ENCODE measurements at regions not wholly inside any gene's neighbourhood (a gene's known extent, or its start where the extent isn't known, plus 50 kb on each side); places are given as distances from the start of the nearest gene placed in this dataset.

GRCh38 chr9:108219664-108220063, 636.1 kb downstream of the ACTL7B start (continued):
- TF ChIP-seq OVOL3 (tag by site-specific recombination; IDR thresholded peaks at IDR 0.05) = no peak
- no peak for TF ChIP-seq ZBTB8A (tag by site-specific recombination; IDR thresholded peaks at IDR 0.05)
- no peak for TF ChIP-seq ZNF677 (tag by site-specific recombination; IDR thresholded peaks at IDR 0.05)
- TF ChIP-seq TRIM28 (IDR thresholded peaks at IDR 0.05; ENCODE audit: borderline replicate concordance, low read length) = no peak

GRCh38 chr9:108217431-108218349, 638.1 kb downstream of the ACTL7B start:
- Histone ChIP-seq H3K9me3 (ENCODE audit: control insufficient read depth, insufficient read depth, low read depth, low read length) (no peaks in the 10 kb centered on the region), H3K4me3 (ENCODE audit: low read depth, low read length) (no peak overlapping the region), H3K4me1 (ENCODE audit: control insufficient read depth, insufficient read depth, low read length) (no peaks in the 10 kb centered on the region), H3K27ac (ENCODE audit: extremely low read depth, low read depth, low read length) (no peak overlapping the region), H3K36me3 (ENCODE audit: control insufficient read depth in 2 of 2, insufficient read depth in 1 of 2, low read length in 2 of 2) (no peaks in the 10 kb centered on the region)
- CTCF ChIA-PET = no interaction called here
- POLR2A ChIA-PET = no interaction called here
- TF ChIP-seq REPIN1 (tag by site-specific recombination; IDR thresholded peaks at IDR 0.05; ENCODE audit: low read depth) (no peak), SCRT2 (tag by site-specific recombination; IDR thresholded peaks at IDR 0.05) (no peak)

- no peak for TF ChIP-seq KLF9 (tag by site-specific recombination; IDR thresholded peaks at IDR 0.05; ENCODE audit: low read depth)
- TF ChIP-seq ZBTB11 (tag by site-specific recombination; conservative IDR thresholded peaks at IDR 0.05; ENCODE audit: low read depth) = no peak
- TF ChIP-seq CTCF (tag by site-specific recombination; IDR thresholded peaks at IDR 0.05) = no peak
- no peak for TF ChIP-seq ZNF707 (tag by site-specific recombination; IDR thresholded peaks at IDR 0.05)
- CTCF ChIA-PET = no interaction called here
- H3K4me1 ChIP-seq (ENCODE audit: control insufficient read depth, insufficient read depth, low read length) = no peaks in the 10 kb centered on the region
- H3K4me3 ChIP-seq (ENCODE audit: low read depth, low read length) = no peak overlapping the region
- POLR2A ChIA-PET = interaction anchor here (0.7 kb wide), 1 partner anchor 322 kb away, joined by 3 read pairs; no protein-coding TSS in a partner anchor
- no peak overlapping the region for H3K27ac ChIP-seq (ENCODE audit: extremely low read depth, low read depth, low read length)
- no peaks in the 10 kb centered on the region for H3K9me3 ChIP-seq (ENCODE audit: control insufficient read depth, insufficient read depth, low read depth, low read length)
- no peaks in the 10 kb centered on the region for H3K36me3 ChIP-seq (ENCODE audit: control insufficient read depth in 2 of 2, insufficient read depth in 1 of 2, low read length in 2 of 2)
Observed at GRCh38 chr9:108213511-108213910, 642.3 kb downstream of the ACTL7B start.

- Histone ChIP-seq H3K4me3 (ENCODE audit: low read depth, low read length) (no peak overlapping the region), H3K27ac (ENCODE audit: extremely low read depth, low read depth, low read length) (no peak overlapping the region), H3K36me3 (ENCODE audit: control insufficient read depth in 2 of 2, insufficient read depth in 1 of 2, low read length in 2 of 2) (no peaks in the 10 kb centered on the region), H3K4me1 (ENCODE audit: control insufficient read depth, insufficient read depth, low read length) (no peaks in the 10 kb centered on the region), H3K9me3 (ENCODE audit: control insufficient read depth, insufficient read depth, low read depth, low read length) (no peaks in the 10 kb centered on the region)
- ChIA-PET CTCF (interaction anchor here (0.6 to 0.9 kb wide), 2 partner anchors 111 to 196 kb away, joined by 3 read pairs; no protein-coding TSS in a partner anchor), POLR2A (no interaction called here)
- TF ChIP-seq ZNF76 (tag by site-specific recombination; IDR thresholded peaks at IDR 0.05; ENCODE audit: borderline replicate concordance, low read depth) (no peak), ZNF18 (tag by site-specific recombination; IDR thresholded peaks at IDR 0.05) (no peak), ZNF133 (tag by site-specific recombination; IDR thresholded peaks at IDR 0.05) (no peak), ZNF350 (tag by site-specific recombination; IDR thresholded peaks at IDR 0.05) (no peak), ZNF621 (tag by site-specific recombination; IDR thresholded peaks at IDR 0.05) (no peak), MEIS1 (CRISPR knock-in tag; IDR thresholded peaks at IDR 0.05; ENCODE audit: borderline replicate concordance) (no peak), ZSCAN30 (tag by site-specific recombination; IDR thresholded peaks at IDR 0.05) (no peak), TCF7L2 (IDR thresholded peaks at IDR 0.05; ENCODE audit: borderline replicate concordance, low read depth, low read length) (no peak), ZNF585B (tag by site-specific recombination; IDR thresholded peaks at IDR 0.05) (no peak), ZNF362 (tag by site-specific recombination; IDR thresholded peaks at IDR 0.05) (no peak), ZXDB (tag by site-specific recombination; IDR thresholded peaks at IDR 0.05) (no peak), RBAK (tag by site-specific recombination; IDR thresholded peaks at IDR 0.05) (no peak)
Observed at GRCh38 chr9:108212184-108212583, 643.6 kb downstream of the ACTL7B start.
